ENCODE measurements at regions not wholly inside any gene's neighbourhood (a gene's known extent, or its start where the extent isn't known, plus 50 kb on each side); places are given as distances from the start of the nearest gene placed in this dataset.

DNA sequence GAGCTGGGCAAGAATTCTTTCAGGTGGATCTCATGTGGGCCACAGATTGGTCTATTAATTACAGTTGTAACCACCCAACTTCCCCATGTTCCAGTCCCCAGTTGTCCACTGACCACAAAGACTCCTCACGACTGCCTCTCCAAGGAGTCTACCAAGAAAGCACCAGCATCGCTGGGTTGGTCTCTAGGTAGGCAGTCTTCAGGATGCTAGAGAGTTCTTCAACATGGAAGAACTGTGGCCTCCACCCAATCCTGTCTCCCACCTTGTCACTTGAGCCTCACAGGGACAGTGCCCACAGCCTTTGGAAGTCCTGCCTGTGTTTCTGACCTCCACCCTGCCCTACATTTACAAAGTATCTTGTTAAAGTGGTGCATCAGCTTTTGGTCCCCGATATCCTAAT lies 184.7 kb upstream of the FN1 start:
- TF ChIP-seq, protein P1, sequence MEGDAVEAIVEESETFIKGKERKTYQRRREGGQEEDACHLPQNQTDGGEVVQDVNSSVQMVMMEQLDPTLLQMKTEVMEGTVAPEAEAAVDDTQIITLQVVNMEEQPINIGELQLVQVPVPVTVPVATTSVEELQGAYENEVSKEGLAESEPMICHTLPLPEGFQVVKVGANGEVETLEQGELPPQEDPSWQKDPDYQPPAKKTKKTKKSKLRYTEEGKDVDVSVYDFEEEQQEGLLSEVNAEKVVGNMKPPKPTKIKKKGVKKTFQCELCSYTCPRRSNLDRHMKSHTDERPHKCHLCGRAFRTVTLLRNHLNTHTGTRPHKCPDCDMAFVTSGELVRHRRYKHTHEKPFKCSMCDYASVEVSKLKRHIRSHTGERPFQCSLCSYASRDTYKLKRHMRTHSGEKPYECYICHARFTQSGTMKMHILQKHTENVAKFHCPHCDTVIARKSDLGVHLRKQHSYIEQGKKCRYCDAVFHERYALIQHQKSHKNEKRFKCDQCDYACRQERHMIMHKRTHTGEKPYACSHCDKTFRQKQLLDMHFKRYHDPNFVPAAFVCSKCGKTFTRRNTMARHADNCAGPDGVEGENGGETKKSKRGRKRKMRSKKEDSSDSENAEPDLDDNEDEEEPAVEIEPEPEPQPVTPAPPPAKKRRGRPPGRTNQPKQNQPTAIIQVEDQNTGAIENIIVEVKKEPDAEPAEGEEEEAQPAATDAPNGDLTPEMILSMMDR (IDR thresholded peaks at IDR 0.05; ENCODE audit: low read depth, low read length) = no peak
- DNase-seq (ENCODE audit: low read depth in 2 of 2) = no peak
- no peak overlapping the region for H3K4me3 ChIP-seq (replicated peaks in 1 of 2; ENCODE audit: low read depth in 2 of 2, low read length in 2 of 2)

DNA sequence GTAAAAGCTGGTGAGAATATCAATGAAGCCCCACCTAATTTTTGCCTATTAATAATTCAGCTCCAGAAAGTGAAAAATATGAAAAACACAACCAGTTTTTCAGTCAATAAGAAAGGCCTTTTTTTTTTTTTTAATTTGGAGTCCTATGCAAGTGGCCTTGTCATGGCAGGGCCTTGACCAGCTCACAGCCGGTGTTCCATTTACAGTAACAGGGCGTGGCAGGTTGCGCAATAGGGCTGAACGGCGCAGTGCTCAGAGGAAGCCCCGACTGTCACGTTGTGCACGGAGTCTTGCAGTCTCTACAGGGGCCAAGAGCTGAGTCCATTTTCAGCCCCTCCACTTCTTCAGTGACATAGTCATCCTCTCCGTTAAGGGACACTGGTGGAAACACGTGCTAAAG lies 184.1 kb upstream of the FN1 start:
- TF ChIP-seq, protein P1 (IDR thresholded peaks at IDR 0.05; ENCODE audit: low read depth, low read length) = no peak
- no peak for DNase-seq (ENCODE audit: low read depth in 2 of 2)
- H3K4me3 ChIP-seq (replicated peaks in 1 of 2; ENCODE audit: low read depth in 2 of 2, low read length in 2 of 2) = no peak overlapping the region

DNA sequence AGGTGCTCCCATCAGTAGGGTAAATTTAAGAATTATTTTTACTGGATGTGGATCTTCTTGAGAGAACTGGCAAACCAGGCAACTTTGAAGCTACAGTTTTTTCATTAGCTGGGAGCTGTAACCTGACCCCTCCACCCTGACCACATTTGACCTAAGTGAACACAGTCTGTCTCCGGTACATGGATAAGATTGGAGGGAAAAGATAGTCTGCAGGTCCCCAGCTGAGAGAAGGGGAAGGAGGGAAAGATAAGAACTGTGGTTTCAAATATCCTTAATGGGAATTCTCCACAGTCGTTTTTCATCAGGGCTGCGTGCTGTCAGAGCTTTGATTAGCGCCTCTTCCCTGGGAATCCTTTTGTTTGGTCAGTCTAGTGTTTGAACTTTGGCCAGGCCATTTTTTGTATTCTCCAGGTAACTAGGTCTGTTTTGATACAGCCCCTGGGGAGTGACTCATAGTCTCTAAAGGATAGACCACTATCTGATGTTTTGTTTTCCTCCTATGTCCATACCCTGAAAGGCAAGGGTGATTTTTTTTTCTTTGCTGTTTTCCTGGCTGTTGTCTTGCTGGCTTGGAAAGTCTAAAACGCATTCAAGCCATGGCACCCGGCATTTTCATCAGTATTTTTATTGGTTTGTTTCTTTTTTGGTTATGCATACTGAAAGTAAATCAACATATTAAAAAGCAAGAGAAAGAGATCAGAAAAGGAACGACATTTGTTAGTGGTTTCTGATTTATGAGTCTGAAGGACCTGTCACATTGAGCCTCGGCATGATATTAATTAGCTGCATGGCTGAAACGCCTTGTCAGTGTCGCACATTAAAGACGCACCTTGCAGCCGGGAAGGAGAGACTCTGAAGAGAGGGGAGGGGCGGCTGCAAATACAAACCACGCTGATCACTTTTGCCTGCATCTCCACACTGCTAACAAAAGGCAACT lies 183.4 kb upstream of the FN1 start:
- peak; percentile 84 to 90 for DNase-seq (ENCODE audit: low read depth in 2 of 2)
- TF ChIP-seq, protein P1 (IDR thresholded peaks at IDR 0.05; ENCODE audit: low read depth, low read length) = no peak
- H3K4me3 ChIP-seq (replicated peaks in 1 of 2; ENCODE audit: low read depth in 2 of 2, low read length in 2 of 2) = no peak overlapping the region

DNA sequence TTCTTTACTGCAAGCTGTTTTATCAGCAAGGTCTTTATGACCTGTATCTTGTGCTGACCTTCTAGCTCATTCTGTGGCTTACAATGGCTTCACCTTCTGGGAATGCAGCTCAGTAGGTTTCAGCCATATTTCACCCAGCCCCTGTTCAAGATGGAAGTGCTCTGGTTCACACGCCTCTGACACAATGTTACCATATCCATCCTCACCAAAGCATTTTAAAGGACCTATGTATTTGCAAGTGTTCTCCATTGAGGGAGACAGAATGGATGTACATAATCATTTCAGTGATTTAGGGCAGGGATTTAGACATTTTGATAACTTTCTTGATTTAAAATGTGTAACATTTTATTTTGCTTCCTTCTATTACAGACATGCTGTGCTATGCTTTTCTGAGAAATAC lies 182.3 kb upstream of the FN1 start:
- H3K4me3 ChIP-seq (replicated peaks in 1 of 2; ENCODE audit: low read depth in 2 of 2, low read length in 2 of 2) = no peak overlapping the region
- no peak for DNase-seq (ENCODE audit: low read depth in 2 of 2)
- TF ChIP-seq, protein P1 (IDR thresholded peaks at IDR 0.05; ENCODE audit: low read depth, low read length) = no peak

DNA sequence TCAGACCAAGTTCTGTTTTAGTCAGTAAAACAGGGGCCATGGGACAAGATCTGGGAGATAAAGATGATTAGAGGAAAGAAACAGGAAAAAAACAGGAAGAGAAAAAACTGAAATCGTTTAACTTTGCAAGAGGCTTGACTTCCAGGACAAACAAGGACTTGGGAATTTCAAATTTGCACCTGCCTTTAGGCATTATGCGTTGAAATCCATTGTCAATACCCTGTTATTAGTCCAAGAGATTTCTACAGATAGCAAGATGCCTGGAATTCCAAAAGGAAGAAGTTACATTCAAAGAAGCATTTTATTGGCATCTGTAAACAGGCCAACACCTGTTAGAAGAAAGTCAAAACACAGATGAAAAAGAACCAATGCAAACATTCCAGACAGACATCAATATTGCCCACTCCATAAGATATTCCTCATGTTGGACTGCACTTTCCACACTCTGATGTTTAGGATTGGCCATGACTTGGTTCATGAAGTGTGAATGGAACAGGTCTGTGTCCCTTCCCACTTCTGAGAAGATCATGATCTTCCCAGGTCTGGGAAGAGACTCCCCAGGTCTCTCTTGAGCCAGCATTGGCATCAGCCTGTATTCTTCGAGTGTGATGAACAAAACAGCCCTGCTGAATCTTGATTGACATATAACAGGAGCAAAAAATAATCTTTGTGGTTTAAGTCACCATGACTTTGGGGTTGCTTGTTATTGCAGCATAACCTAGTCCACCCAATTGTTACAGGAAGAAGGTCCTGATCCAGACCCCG lies 181.4 kb upstream of the FN1 start:
- DNase-seq (ENCODE audit: low read depth in 2 of 2) = no peak
- TF ChIP-seq, protein P1 (IDR thresholded peaks at IDR 0.05; ENCODE audit: low read depth, low read length) = no peak
- H3K4me3 ChIP-seq (replicated peaks in 1 of 2; ENCODE audit: low read depth in 2 of 2, low read length in 2 of 2) = no peak overlapping the region

DNA sequence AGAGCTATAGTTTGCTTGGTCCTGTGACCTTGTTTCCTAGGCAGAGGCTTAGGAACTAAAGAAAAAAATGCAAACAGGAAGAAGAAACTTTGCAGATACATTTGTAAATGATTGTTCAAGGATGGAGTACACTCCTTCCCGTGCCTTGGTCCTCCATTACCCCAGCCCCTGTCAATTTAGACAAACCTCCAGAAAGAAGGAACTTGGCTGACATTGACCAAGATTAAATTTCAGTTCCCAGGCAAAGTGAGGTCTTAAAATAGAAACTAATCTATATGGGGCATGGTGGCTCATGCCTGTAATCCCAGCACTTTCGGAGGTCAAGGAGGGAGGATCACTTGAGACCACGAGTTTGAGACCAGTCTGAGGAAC lies 179.9 kb upstream of the FN1 start:
- peak in 1 of 2 donors; percentile 22 for DNase-seq (ENCODE audit: low read depth in 2 of 2)
- TF ChIP-seq, protein P1 (IDR thresholded peaks at IDR 0.05; ENCODE audit: low read depth, low read length) = no peak
- no peak overlapping the region for H3K4me3 ChIP-seq (replicated peaks in 1 of 2; ENCODE audit: low read depth in 2 of 2, low read length in 2 of 2)
